ENCODE measurements at regions not wholly inside any gene's neighbourhood (a gene's known extent, or its start where the extent isn't known, plus 50 kb on each side); places are given as distances from the start of the nearest gene placed in this dataset.

DNA sequence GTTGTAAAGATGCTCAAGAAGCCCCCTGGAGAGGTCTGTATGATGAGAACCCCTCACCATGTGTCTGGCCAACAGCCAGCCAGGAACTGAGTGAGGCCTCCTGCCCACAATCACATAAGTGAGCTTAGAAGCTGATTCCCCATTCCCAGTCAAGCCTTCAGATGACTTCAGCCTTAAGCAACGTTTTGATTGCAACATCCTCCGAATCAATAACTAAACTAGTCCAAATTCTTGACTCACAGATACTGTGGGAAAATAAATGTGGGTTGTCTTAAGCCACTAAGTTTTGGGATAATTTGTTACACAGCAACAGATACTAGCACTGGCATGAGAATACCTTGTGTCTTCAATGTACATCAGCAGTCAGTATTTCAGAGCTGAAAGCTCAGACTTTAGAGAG, 54.5 kb upstream of the HS3ST4 start:
- TF ChIP-seq, protein P1, sequence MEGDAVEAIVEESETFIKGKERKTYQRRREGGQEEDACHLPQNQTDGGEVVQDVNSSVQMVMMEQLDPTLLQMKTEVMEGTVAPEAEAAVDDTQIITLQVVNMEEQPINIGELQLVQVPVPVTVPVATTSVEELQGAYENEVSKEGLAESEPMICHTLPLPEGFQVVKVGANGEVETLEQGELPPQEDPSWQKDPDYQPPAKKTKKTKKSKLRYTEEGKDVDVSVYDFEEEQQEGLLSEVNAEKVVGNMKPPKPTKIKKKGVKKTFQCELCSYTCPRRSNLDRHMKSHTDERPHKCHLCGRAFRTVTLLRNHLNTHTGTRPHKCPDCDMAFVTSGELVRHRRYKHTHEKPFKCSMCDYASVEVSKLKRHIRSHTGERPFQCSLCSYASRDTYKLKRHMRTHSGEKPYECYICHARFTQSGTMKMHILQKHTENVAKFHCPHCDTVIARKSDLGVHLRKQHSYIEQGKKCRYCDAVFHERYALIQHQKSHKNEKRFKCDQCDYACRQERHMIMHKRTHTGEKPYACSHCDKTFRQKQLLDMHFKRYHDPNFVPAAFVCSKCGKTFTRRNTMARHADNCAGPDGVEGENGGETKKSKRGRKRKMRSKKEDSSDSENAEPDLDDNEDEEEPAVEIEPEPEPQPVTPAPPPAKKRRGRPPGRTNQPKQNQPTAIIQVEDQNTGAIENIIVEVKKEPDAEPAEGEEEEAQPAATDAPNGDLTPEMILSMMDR (IDR thresholded peaks at IDR 0.05; ENCODE audit: low read depth, low read length) = no peak
- Histone ChIP-seq H3K9me3 (no peaks in the 10 kb centered on the region; the same call in none of the 2 replicates), H3K4me3 (ENCODE audit: low read depth, low read length) (no peak overlapping the region), H3K4me1 (no peaks in the 10 kb centered on the region), H3K27me3 (no peaks in the 10 kb centered on the region), H3K36me3 (no peaks in the 10 kb centered on the region)
- no peak for DNase-seq

DNA sequence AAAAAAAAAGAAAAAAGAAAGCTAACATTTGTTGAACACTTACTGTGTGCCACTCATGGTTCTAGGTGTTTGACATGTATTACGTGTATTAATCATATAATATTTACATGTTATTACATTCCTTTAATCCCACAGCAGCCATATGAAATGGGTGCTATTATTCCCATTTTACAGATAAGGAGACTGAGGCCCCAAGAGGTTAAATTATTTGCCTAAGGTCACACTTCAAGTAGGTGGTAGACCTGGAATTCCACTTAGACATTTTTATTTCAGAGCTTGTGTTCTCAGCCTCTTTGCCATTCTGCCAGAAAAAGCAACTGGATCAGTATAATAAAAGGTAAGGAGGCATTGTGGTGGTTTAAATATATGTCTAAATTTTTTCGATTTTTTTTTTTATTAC, 55.1 kb upstream of the HS3ST4 start:
- Histone ChIP-seq H3K27me3 (no peaks in the 10 kb centered on the region), H3K36me3 (no peaks in the 10 kb centered on the region), H3K4me3 (ENCODE audit: low read depth, low read length) (no peak overlapping the region), H3K9me3 (no peaks in the 10 kb centered on the region; the same call in none of the 2 replicates), H3K4me1 (no peaks in the 10 kb centered on the region)
- no peak for DNase-seq
- TF ChIP-seq, protein P1 (IDR thresholded peaks at IDR 0.05; ENCODE audit: low read depth, low read length) = no peak

DNA sequence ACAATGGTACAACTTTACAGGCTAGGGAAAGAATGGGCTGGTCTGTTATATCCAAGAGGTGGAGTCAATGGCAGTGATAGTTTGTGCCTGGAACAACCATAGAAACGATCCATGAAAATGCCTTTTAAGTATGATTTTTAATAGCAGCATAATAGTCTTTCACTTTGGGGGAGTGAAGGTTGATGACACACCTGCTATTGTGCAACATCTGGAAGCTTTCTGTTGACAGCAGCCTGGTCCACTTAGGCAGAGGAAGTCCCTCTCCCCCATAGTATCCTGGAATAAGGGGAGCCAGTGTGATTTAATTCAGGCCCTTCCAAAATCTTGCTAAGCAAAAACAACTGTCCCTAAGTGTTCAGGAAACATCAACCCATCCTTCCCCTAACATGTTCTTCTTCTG, 56.3 kb upstream of the HS3ST4 start:
- DNase-seq = no peak
- Histone ChIP-seq H3K27me3 (no peaks in the 10 kb centered on the region), H3K4me1 (no peaks in the 10 kb centered on the region), H3K4me3 (ENCODE audit: low read depth, low read length) (no peak overlapping the region), H3K9me3 (no peaks in the 10 kb centered on the region; the same call in none of the 2 replicates), H3K36me3 (no peaks in the 10 kb centered on the region)
- TF ChIP-seq, protein P1 (IDR thresholded peaks at IDR 0.05; ENCODE audit: low read depth, low read length) = no peak

DNA sequence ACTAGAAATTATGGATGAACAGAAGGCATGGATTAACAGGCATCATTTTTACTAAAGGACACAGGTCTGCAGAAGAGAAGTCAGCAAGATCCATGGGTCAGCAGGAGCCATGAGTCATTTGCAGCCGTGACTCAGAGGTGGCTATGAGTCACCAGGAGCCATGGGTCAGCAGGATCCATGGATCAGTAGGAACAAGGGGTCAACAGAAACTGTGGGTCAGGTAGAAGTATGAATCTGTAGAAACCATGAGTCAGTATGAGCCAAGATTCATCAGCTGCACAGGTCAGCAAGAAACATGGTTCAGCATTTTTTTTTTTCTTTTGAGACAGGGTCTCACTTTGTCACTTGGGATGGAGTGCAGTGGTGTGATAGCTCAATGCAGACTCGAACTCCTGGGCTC, 58.2 kb upstream of the HS3ST4 start:
- Histone ChIP-seq H3K27me3 (no peaks in the 10 kb centered on the region), H3K4me3 (ENCODE audit: low read depth, low read length) (no peak overlapping the region), H3K9me3 (no peaks in the 10 kb centered on the region; the same call in none of the 2 replicates), H3K36me3 (no peaks in the 10 kb centered on the region), H3K4me1 (no peaks in the 10 kb centered on the region)
- no peak for DNase-seq
- TF ChIP-seq, protein P1 (IDR thresholded peaks at IDR 0.05; ENCODE audit: low read depth, low read length) = no peak

DNA sequence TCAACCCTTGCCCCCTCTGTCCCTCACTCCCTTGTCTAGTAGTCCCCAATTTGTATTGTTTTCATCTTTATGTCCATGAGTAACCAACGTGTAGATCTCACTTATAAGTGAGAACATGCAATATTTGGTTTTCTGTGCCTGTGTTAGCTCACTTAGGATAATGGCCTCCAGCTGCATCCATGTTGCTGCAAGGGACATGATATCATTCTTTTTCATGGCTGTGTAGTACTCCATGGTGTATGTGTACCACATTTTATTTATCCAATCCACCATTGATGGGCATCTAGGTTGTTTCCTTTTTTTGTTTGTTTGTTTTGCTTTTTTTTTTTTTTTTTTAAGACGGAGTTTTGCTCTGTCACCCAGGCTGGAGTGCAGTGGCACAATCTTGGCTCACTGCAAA, 63.0 kb upstream of the HS3ST4 start:
- no peak overlapping the region for H3K4me3 ChIP-seq (ENCODE audit: low read depth, low read length)
- TF ChIP-seq, protein P1 (IDR thresholded peaks at IDR 0.05; ENCODE audit: low read depth, low read length) = no peak
- no peaks in the 10 kb centered on the region for H3K4me1 ChIP-seq
- H3K27me3 ChIP-seq = no peaks in the 10 kb centered on the region
- no peak for DNase-seq
- no peaks in the 10 kb centered on the region for H3K36me3 ChIP-seq
- H3K9me3 ChIP-seq = no peaks in the 10 kb centered on the region; the same call in 1 of the 2 replicates

DNA sequence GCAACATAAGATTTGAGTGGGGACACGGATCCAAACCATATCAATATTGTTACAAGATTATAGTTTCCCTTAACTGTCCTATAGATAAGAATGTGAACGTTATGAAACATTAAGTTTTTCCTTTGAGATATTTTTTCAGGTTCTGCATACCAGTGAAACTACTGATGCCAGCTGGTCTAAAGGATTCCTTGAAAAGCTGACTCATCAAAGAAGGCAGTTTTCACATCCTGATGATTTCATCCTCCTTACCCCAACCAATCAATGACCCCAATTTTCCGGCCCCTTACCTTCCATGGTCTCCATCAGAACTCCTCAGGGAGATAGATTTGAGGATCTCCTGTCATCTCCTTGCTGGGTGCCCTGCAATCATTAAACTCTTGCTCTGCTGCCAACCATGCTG, 64.1 kb upstream of the HS3ST4 start:
- Histone ChIP-seq H3K4me1 (no peaks in the 10 kb centered on the region), H3K27me3 (no peaks in the 10 kb centered on the region), H3K9me3 (no peaks in the 10 kb centered on the region; the same call in 1 of the 2 replicates), H3K4me3 (ENCODE audit: low read depth, low read length) (no peak overlapping the region), H3K36me3 (no peaks in the 10 kb centered on the region)
- no peak for DNase-seq
- TF ChIP-seq, protein P1 (IDR thresholded peaks at IDR 0.05; ENCODE audit: low read depth, low read length) = no peak
